ENCODE measurements at regions not wholly inside any gene's neighbourhood (a gene's known extent, or its start where the extent isn't known, plus 50 kb on each side); places are given as distances from the start of the nearest gene placed in this dataset.

DNA sequence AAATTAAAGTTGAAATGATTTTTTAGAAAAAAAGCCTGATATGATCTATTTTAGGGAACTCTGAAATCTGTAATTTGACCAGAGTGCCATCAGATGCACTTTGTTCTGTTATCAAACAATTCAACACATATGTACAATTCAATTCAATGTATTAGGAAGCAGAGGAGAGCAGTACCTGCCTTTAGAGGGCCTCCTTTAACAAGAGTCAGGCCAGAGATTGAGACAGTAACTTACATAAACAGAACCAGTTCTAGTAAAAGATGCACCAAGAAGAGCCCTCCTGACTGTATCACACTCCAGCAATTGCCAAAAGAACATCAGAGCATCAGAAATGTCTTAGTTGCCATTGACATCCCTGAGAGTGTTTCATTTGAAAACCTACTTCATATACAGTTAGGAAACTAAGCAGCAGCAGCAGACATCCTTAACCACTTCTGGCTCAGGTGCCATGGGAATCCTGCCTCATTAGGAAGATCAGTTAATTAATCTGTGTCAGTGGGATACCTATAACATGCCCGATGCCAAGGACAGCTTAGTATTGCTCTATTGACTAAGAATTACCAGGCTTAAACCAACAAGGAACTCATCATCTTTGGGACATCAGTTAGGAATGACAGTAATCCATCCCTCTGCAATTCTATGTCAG lies 1222.6 kb upstream of the LRRN3 start:
- no peak; the same call in 1 of the 2 replicates for TF ChIP-seq CTCF (IDR thresholded peaks at IDR 0.05)

GRCh38 chr7:109873296-109873695 lies 1217.6 kb upstream of the LRRN3 start:
- TF ChIP-seq CTCF (IDR thresholded peaks at IDR 0.05), result no peak

GRCh38 chr7:109879287-109879828 lies 1211.6 kb upstream of the LRRN3 start:
- no peak for TF ChIP-seq CTCF (IDR thresholded peaks at IDR 0.05)

DNA sequence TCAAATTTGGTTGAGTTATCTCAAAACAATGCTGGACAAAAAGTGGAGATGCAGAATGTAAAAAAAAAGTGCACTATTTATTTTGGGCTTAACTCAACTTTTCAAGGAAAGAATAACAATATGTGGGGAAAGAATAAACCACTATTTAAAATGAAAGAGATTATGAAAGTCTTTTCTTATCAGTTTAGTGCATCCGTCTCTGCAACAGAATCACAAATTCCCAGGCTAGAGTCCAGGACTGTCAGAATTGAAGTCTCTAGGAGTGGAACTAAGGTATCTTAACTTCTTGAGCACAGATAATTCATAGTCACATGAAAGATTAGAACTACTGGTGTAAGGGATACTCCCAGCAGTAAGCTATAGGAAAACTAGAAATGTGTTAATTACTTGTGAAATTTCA lies 1200.3 kb upstream of the LRRN3 start:
- no peak for TF ChIP-seq CTCF (IDR thresholded peaks at IDR 0.05)

- no peak for TF ChIP-seq CTCF (IDR thresholded peaks at IDR 0.05)
Observed at GRCh38 chr7:109893231-109893630, 1197.7 kb upstream of the LRRN3 start.

- no peak for TF ChIP-seq CTCF (IDR thresholded peaks at IDR 0.05)
Observed at GRCh38 chr7:109895536-109895935, 1195.4 kb upstream of the LRRN3 start.

GRCh38 chr7:109901926-109902325 lies 1189.0 kb upstream of the LRRN3 start:
- no peak for TF ChIP-seq CTCF (IDR thresholded peaks at IDR 0.05)

DNA sequence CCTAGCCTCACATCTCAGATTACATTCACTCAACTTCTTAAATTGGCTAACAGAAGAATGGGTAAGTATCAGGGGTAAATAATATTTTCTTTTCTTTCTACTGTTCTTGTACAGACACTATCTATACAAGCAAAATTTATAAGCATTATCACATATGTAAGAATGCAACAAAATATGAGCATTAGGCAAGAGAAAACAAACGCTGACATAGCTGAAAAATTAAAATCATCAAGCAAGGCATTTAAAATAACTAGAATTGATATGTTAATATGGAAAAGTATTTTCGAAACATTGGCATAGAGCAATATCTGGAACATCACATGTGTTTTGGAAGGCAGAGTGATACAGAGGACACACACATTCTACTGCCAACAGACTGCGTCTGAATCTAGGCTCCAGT lies 1175.3 kb upstream of the LRRN3 start:
- no peak for TF ChIP-seq CTCF (IDR thresholded peaks at IDR 0.05)

All from LNCAP (cell line).